ENCODE measurements at regions not wholly inside any gene's neighbourhood (a gene's known extent, or its start where the extent isn't known, plus 50 kb on each side); places are given as distances from the start of the nearest gene placed in this dataset.

DNA sequence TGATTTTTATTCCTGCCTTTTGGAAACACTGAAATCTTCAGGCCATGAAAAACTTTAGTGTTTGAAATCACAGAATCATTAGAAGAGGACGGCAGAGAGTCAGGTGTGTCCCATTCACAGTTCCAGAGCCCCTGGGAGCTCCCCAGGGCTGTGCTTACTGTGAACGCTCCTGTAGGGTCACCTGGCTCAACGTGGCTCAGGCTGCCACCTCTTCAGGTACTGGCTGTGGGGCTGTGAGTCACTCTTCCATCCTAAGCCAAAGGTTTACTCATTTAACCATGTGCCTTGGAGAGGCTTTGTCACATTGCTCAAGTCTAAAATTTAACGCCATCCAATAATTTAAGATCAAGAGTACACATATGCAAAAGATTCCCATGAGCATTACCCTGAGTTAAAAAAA is 50.2 kb upstream of the FSTL4 start:
- no peak overlapping the region for H2BK5ac ChIP-seq (ENCODE audit: insufficient read length, low read length)
- H3K4me1 Mint-ChIP-seq = no peaks in the 10 kb centered on the region
- no peak overlapping the region for H3K14ac ChIP-seq (ENCODE audit: insufficient read depth, low read length)
- TF ChIP-seq, protein P1, sequence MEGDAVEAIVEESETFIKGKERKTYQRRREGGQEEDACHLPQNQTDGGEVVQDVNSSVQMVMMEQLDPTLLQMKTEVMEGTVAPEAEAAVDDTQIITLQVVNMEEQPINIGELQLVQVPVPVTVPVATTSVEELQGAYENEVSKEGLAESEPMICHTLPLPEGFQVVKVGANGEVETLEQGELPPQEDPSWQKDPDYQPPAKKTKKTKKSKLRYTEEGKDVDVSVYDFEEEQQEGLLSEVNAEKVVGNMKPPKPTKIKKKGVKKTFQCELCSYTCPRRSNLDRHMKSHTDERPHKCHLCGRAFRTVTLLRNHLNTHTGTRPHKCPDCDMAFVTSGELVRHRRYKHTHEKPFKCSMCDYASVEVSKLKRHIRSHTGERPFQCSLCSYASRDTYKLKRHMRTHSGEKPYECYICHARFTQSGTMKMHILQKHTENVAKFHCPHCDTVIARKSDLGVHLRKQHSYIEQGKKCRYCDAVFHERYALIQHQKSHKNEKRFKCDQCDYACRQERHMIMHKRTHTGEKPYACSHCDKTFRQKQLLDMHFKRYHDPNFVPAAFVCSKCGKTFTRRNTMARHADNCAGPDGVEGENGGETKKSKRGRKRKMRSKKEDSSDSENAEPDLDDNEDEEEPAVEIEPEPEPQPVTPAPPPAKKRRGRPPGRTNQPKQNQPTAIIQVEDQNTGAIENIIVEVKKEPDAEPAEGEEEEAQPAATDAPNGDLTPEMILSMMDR (conservative IDR thresholded peaks at IDR 0.05) = no peak
- no peak overlapping the region for H3T11ph ChIP-seq (ENCODE audit: low read length)
- no peak overlapping the region for H2AFZ ChIP-seq (ENCODE audit: low read length)
- WGBS (ENCODE audit: extremely low coverage, insufficient read length, low lambda C conversion rate) = no CpG with 5 or more reads among the region's 4 CpGs
- no peak overlapping the region for H4K91ac ChIP-seq (ENCODE audit: insufficient read length, low read depth, low read length)
- H3K36me3 Mint-ChIP-seq (ENCODE audit: insufficient read depth in 1 of 3, low read depth in 3 of 3) = no peaks in the 10 kb centered on the region
- H3K79me2 ChIP-seq (ENCODE audit: insufficient read depth, low read length) = no peaks in the 10 kb centered on the region
- no peak overlapping the region for H3K18ac ChIP-seq (ENCODE audit: insufficient read length, low read depth, low read length)
- no peaks in the 10 kb centered on the region for H3K79me1 ChIP-seq (ENCODE audit: insufficient read depth, low read depth, low read length, poor library complexity, severe bottlenecking)
- no peak overlapping the region for H3K4me2 ChIP-seq (ENCODE audit: insufficient read depth, insufficient read length, low read length)
- DNase-seq = no peak
- no peak overlapping the region for H3K23ac ChIP-seq (ENCODE audit: insufficient read length, low read depth, low read length)
- H2BK12ac ChIP-seq (ENCODE audit: insufficient read length, low read depth, low read length) = no peak overlapping the region
- H2BK15ac ChIP-seq (ENCODE audit: low read depth, low read length) = no peak overlapping the region
- H3K4me3 Mint-ChIP-seq = no peak overlapping the region
- H3K9me3 Mint-ChIP-seq = no peaks in the 10 kb centered on the region
- H2BK20ac ChIP-seq (ENCODE audit: low read depth, low read length, poor library complexity, severe bottlenecking) = no peak overlapping the region
- H3K4me1 ChIP-seq (ENCODE audit: insufficient read depth, low read length) = no peaks in the 10 kb centered on the region
- no peak overlapping the region; a peak in 1 of 7 replicates for H3K27ac Mint-ChIP-seq
- no peaks in the 10 kb centered on the region for H4K20me1 ChIP-seq (ENCODE audit: control insufficient read depth, insufficient read depth, insufficient read length)
- H4K8ac ChIP-seq (replicated peaks; ENCODE audit: insufficient read length, low read depth, low read length) = no peak overlapping the region
- no peaks in the 10 kb centered on the region for H3K23me2 ChIP-seq (ENCODE audit: insufficient read length, low read depth, low read length, poor library complexity, severe bottlenecking)
- H3K9me3 ChIP-seq (ENCODE audit: control insufficient read depth, low read depth, low read length) = no peaks in the 10 kb centered on the region
- H3K9ac ChIP-seq (ENCODE audit: extremely low read depth, insufficient read length, low read length) = no peak overlapping the region
- H3K4ac ChIP-seq (ENCODE audit: low read depth, low read length) = no peak overlapping the region
- H3K56ac ChIP-seq (ENCODE audit: insufficient read length, low read depth, low read length) = no peak overlapping the region
- H3K27ac ChIP-seq (ENCODE audit: insufficient read length, low read depth, low read length) = no peak overlapping the region
- H3K27me3 ChIP-seq (ENCODE audit: insufficient read depth, low read length) = no peaks in the 10 kb centered on the region; the same call in 1 of the 2 replicates
- H2AK5ac ChIP-seq (ENCODE audit: insufficient read length, low read length) = no peak overlapping the region
- no peak overlapping the region for H4K5ac ChIP-seq (ENCODE audit: insufficient read length, low read depth, low read length)
- H2BK120ac ChIP-seq (ENCODE audit: low read depth, low read length, poor library complexity, severe bottlenecking) = no peak overlapping the region
- H3K27me3 Mint-ChIP-seq (ENCODE audit: low read depth) = peaks cover 2% of the 10 kb centered on the region; the same call in 1 of the 2 replicates
